ENCODE measurements at regions not wholly inside any gene's neighbourhood (a gene's known extent, or its start where the extent isn't known, plus 50 kb on each side); places are given as distances from the start of the nearest gene placed in this dataset.

- no peak overlapping the region for H3K4me3 ChIP-seq (ENCODE audit: low read depth, low read length)
- TF ChIP-seq CTCF (IDR thresholded peaks at IDR 0.05; ENCODE audit: borderline replicate concordance, insufficient read depth, low read depth, low read length): no peak
Measured at GRCh38 chr1:90344963-90345730, 350.2 kb downstream of the ZNF326 start.

DNA sequence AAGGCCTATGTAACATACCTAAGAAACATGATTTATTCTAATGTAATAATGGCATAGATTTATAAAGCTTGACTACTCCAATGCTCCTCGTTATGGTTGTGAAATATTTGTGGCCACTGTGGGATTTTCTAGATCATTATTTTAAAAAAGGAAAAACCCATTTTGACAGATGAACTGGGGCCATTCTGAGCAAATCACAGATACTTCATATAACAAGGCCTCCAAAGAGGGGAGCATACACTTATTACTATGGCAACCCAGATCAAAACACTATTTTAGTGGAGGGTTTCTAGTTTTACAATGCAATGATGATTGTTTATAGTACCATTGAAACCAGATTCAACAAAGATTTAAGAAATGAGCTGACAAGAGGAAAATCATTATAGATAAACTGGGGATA is 346.6 kb downstream of the ZNF326 start:
- TF ChIP-seq CTCF (IDR thresholded peaks at IDR 0.05; ENCODE audit: borderline replicate concordance, insufficient read depth, low read depth, low read length): no peak

GRCh38 chr1:90340606-90341005 is 345.7 kb downstream of the ZNF326 start:
- no peak overlapping the region for H3K4me3 ChIP-seq (ENCODE audit: low read depth, low read length)
- TF ChIP-seq CTCF (IDR thresholded peaks at IDR 0.05; ENCODE audit: borderline replicate concordance, insufficient read depth, low read depth, low read length): no peak

More for the DNA sequence above, 346.6 kb downstream of the ZNF326 start:
- no peak overlapping the region for H3K4me3 ChIP-seq (ENCODE audit: low read depth, low read length)

DNA sequence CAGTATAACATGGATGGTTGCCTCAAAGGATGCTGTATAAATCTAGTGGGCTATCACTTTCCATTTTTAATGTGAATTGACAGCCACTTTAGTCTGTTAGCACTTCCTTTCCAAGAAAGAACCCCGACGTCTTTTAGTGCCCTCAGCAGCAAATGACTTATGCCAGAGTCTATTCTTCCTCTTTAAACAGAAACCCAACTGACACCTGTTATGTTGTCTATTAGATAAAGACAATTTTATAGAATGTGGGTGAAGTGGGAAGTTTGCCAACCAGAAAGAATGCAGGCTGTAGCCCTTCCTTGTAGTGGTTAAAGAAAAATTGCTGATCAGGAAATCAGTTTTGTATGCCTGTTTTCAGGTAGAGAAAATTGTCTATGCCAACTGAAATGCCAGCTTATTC is 344.9 kb downstream of the ZNF326 start:
- TF ChIP-seq CTCF (IDR thresholded peaks at IDR 0.05; ENCODE audit: borderline replicate concordance, insufficient read depth, low read depth, low read length): no peak
- no peak overlapping the region for H3K4me3 ChIP-seq (ENCODE audit: low read depth, low read length)

GRCh38 chr1:90336552-90337324 is 341.8 kb downstream of the ZNF326 start:
- no peak overlapping the region for H3K4me3 ChIP-seq (ENCODE audit: low read depth, low read length)
- no peak for TF ChIP-seq CTCF (IDR thresholded peaks at IDR 0.05; ENCODE audit: borderline replicate concordance, insufficient read depth, low read depth, low read length)

DNA sequence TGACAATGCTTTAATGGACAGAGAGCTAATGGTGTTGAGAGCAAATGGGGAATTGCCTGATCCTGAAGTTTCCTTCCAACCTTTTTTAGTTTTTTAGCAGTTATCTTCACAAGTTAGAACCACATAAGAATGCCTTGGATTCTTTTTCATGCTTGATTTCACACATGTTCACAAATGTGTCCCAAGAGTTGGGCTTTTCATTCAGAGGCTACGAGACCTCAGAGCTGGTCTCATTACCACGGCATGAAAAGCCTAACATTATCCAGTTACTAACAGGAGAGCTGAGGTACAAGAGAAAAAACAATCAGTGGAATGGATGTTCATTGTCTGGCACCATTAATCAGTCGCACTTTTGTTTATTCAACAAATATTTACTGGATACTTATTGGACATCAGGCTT is 340.6 kb downstream of the ZNF326 start:
- TF ChIP-seq CTCF (IDR thresholded peaks at IDR 0.05; ENCODE audit: borderline replicate concordance, insufficient read depth, low read depth, low read length): no peak
- H3K4me3 ChIP-seq (ENCODE audit: low read depth, low read length): no peak overlapping the region

GRCh38 chr1:90334137-90334536 is 339.2 kb downstream of the ZNF326 start:
- no peak overlapping the region for H3K4me3 ChIP-seq (ENCODE audit: low read depth, low read length)
- TF ChIP-seq CTCF (IDR thresholded peaks at IDR 0.05; ENCODE audit: borderline replicate concordance, insufficient read depth, low read depth, low read length): no peak
